ENCODE measurements at regions not wholly inside any gene's neighbourhood (a gene's known extent, or its start where the extent isn't known, plus 50 kb on each side); places are given as distances from the start of the nearest gene placed in this dataset.

GRCh38 chr1:117678246-117678977 lies 72.6 kb downstream of the TENT5C start:
- intact Hi-C loops (cut with micrococcal nuclease) = loop anchor here (5.0 to 10.0 kb wide), 2 partner anchors 144 to 166 kb away; no protein-coding TSS in a partner anchor
- DNase-seq (ENCODE audit: unreplicated experiment) = no peak
- POLR2A ChIA-PET = no interaction called here
- Mint-ChIP-seq H3K36me3 (ENCODE audit: insufficient read depth, unreplicated experiment) (no peaks in the 10 kb centered on the region), H3K27me3 (ENCODE audit: insufficient read depth, unreplicated experiment) (peaks cover 10% of the 10 kb centered on the region), H3K4me1 (ENCODE audit: insufficient read depth, unreplicated experiment) (no peaks in the 10 kb centered on the region), H3K4me3 (ENCODE audit: unreplicated experiment) (no peak overlapping the region), H3K9me3 (ENCODE audit: unreplicated experiment) (no peaks in the 10 kb centered on the region), H3K27ac (ENCODE audit: low read depth, unreplicated experiment) (peak overlapping the region; percentile 5)
- no peak for TF ChIP-seq CTCF (IDR thresholded peaks at IDR 0.05; ENCODE audit: unreplicated experiment)
- CTCF ChIA-PET = interaction anchor here (0.5 to 0.6 kb wide), 2 partner anchors 8 to 261 kb away, joined by 3 read pairs; no protein-coding TSS in a partner anchor
- BruUV-seq (replicated peaks) = no TSS peak

- ChIA-PET CTCF (interaction anchor here (1.0 kb wide), 1 partner anchor 144 kb away, joined by 4 read pairs; no protein-coding TSS in a partner anchor), POLR2A (no interaction called here)
- Mint-ChIP-seq H3K36me3 (ENCODE audit: insufficient read depth, unreplicated experiment) (no peaks in the 10 kb centered on the region), H3K4me1 (ENCODE audit: insufficient read depth, unreplicated experiment) (no peaks in the 10 kb centered on the region), H3K27ac (ENCODE audit: low read depth, unreplicated experiment) (no peak overlapping the region), H3K27me3 (ENCODE audit: insufficient read depth, unreplicated experiment) (peaks cover 10% of the 10 kb centered on the region), H3K9me3 (ENCODE audit: unreplicated experiment) (no peaks in the 10 kb centered on the region), H3K4me3 (ENCODE audit: unreplicated experiment) (no peak overlapping the region)
- no TSS peak for BruUV-seq (replicated peaks)
- TF ChIP-seq CTCF (IDR thresholded peaks at IDR 0.05; ENCODE audit: unreplicated experiment) = no peak
- intact Hi-C loops (cut with micrococcal nuclease) = loop anchor here (5.0 to 10.0 kb wide), 2 partner anchors 144 to 167 kb away; no protein-coding TSS in a partner anchor
- DNase-seq (ENCODE audit: unreplicated experiment) = no peak
These were observed 73.5 kb downstream of the TENT5C start for GRCh38 chr1:117679299-117679698.

- Mint-ChIP-seq H3K27me3 (ENCODE audit: insufficient read depth, unreplicated experiment) (peaks cover 9% of the 10 kb centered on the region), H3K4me3 (ENCODE audit: unreplicated experiment) (no peak overlapping the region), H3K36me3 (ENCODE audit: insufficient read depth, unreplicated experiment) (no peaks in the 10 kb centered on the region), H3K9me3 (ENCODE audit: unreplicated experiment) (no peaks in the 10 kb centered on the region), H3K27ac (ENCODE audit: low read depth, unreplicated experiment) (no peak overlapping the region), H3K4me1 (ENCODE audit: insufficient read depth, unreplicated experiment) (no peaks in the 10 kb centered on the region)
- no peak for DNase-seq (ENCODE audit: unreplicated experiment)
- BruUV-seq (replicated peaks) = no TSS peak
- ChIA-PET CTCF (interaction anchor here (1.0 to 1.2 kb wide), 2 partner anchors 144 to 146 kb away, joined by 4 to 5 read pairs; no protein-coding TSS in a partner anchor), POLR2A (interaction anchor here (1.4 kb wide), 1 partner anchor 17 kb away, joined by 5 read pairs; no protein-coding TSS in a partner anchor)
- intact Hi-C loops (cut with micrococcal nuclease) = loop anchor here (5.0 to 10.0 kb wide), 2 partner anchors 145 to 168 kb away; no protein-coding TSS in a partner anchor
- TF ChIP-seq CTCF (IDR thresholded peaks at IDR 0.05; ENCODE audit: unreplicated experiment) = no peak
These were observed 74.0 kb downstream of the TENT5C start for GRCh38 chr1:117679868-117680267.

GRCh38 chr1:117680316-117681002 lies 74.6 kb downstream of the TENT5C start:
- Mint-ChIP-seq H3K27ac (ENCODE audit: low read depth, unreplicated experiment) (no peak overlapping the region), H3K9me3 (ENCODE audit: unreplicated experiment) (no peaks in the 10 kb centered on the region), H3K27me3 (ENCODE audit: insufficient read depth, unreplicated experiment) (peaks cover 3% of the 10 kb centered on the region), H3K4me1 (ENCODE audit: insufficient read depth, unreplicated experiment) (no peaks in the 10 kb centered on the region), H3K4me3 (ENCODE audit: unreplicated experiment) (no peak overlapping the region), H3K36me3 (ENCODE audit: insufficient read depth, unreplicated experiment) (no peaks in the 10 kb centered on the region)
- intact Hi-C loops (cut with micrococcal nuclease) = no loop called here
- ChIA-PET CTCF (interaction anchor here (1.2 kb wide), 1 partner anchor 146 kb away, joined by 5 read pairs; no protein-coding TSS in a partner anchor), POLR2A (interaction anchor here (0.7 to 1.4 kb wide), 2 partner anchors 17 to 56 kb away, joined by 3 to 5 read pairs; no protein-coding TSS in a partner anchor)
- no TSS peak for BruUV-seq (replicated peaks)
- no peak for TF ChIP-seq CTCF (IDR thresholded peaks at IDR 0.05; ENCODE audit: unreplicated experiment)
- no peak for DNase-seq (ENCODE audit: unreplicated experiment)

Measured in MCF 10A (cell line).